ENCODE measurements at regions not wholly inside any gene's neighbourhood (a gene's known extent, or its start where the extent isn't known, plus 50 kb on each side); places are given as distances from the start of the nearest gene placed in this dataset.

- no peak for TF ChIP-seq FOXA1 (IDR thresholded peaks at IDR 0.05)
- TF ChIP-seq YY1 (IDR thresholded peaks at IDR 0.05): no peak
- TF ChIP-seq CTCF (IDR thresholded peaks at IDR 0.05; ENCODE audit: low read depth, low read length, missing input control): no peak
- no peak for TF ChIP-seq ATF3 (IDR thresholded peaks at IDR 0.05)
- no peak for TF ChIP-seq HNF4A (conservative IDR thresholded peaks at IDR 0.05)
- no peak for TF ChIP-seq EGR1 (IDR thresholded peaks at IDR 0.05; ENCODE audit: low read depth in 2 of 2)
- no peak for TF ChIP-seq GABPA (IDR thresholded peaks at IDR 0.05 in 1 of 2, conservative IDR thresholded peaks at IDR 0.05 in 1 of 2)
- TF ChIP-seq MAX (IDR thresholded peaks at IDR 0.05): no peak
Observed at GRCh38 chr6:153644000-153644399, 395.0 kb upstream of the OPRM1 start.
